Chondrocyte (in vitro differentiated cells): ENCODE measurements at regions not wholly inside any gene's neighbourhood (a gene's known extent, or its start where the extent isn't known, plus 50 kb on each side); places are given as distances from the start of the nearest gene placed in this dataset.

Source experiments
- DNase-seq: peaks from one replicate; pipeline ENCODE4 v3.0.0; 2021; ENCODE audit warnings: mixed read lengths, low spot score
- H3K27ac Mint-ChIP-seq: one replicate; pipeline ENCODE4 v1.8.0; 2021; ENCODE audit warnings: mild to moderate bottlenecking, moderate library complexity, mixed read lengths; ENCODE audit not compliant: unreplicated experiment
- H3K27me3 Mint-ChIP-seq: 2 replicates; pipeline ENCODE4 v1.8.0; 2021; ENCODE audit warnings: low read depth, mixed read lengths
- H3K36me3 Mint-ChIP-seq: 2 replicates; pipeline ENCODE4 v1.8.0; 2021; ENCODE audit warnings: low read depth, mixed read lengths
- H3K4me1 Mint-ChIP-seq: 2 replicates; pipeline ENCODE4 v1.8.0; 2021; ENCODE audit warnings: low read depth, mild to moderate bottlenecking, mixed read lengths
- H3K4me3 Mint-ChIP-seq: one replicate; pipeline ENCODE4 v1.8.0; 2021; ENCODE audit warnings: mild to moderate bottlenecking, moderate library complexity, mixed read lengths; ENCODE audit not compliant: unreplicated experiment
- H3K9me3 Mint-ChIP-seq: 2 replicates; pipeline ENCODE4 v1.8.0; 2021; ENCODE audit warnings: low read depth, mixed read lengths
- TF ChIP-seq, protein P1 (sequence below): fragments of 200-600 bp; sonication (generic); IDR thresholded peaks from 2 replicates; pipeline ENCODE4 v1.5.0; 2021; ENCODE audit warnings: antibody characterized with exemption, mild to moderate bottlenecking, moderate library complexity

DNA sequence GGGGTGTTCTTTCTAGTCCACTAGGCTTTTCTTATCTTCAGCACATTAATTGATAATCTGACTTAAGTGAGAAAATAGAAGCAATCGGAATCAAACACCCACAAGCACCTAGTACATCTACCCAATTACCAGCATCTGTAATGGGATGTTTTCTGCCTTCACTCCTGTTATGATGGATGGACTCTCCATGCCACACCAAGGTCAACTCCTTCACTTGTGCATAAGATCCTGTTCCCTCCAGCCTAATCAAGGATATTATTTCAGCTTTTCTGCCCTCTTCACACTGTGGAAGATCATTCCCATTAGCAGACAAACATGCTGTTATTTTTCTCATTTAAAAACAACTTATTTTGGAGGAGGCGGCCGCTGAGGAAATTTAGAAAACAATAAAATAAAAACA lies 162.0 kb upstream of the EDIL3 start:
- TF ChIP-seq, protein P1, sequence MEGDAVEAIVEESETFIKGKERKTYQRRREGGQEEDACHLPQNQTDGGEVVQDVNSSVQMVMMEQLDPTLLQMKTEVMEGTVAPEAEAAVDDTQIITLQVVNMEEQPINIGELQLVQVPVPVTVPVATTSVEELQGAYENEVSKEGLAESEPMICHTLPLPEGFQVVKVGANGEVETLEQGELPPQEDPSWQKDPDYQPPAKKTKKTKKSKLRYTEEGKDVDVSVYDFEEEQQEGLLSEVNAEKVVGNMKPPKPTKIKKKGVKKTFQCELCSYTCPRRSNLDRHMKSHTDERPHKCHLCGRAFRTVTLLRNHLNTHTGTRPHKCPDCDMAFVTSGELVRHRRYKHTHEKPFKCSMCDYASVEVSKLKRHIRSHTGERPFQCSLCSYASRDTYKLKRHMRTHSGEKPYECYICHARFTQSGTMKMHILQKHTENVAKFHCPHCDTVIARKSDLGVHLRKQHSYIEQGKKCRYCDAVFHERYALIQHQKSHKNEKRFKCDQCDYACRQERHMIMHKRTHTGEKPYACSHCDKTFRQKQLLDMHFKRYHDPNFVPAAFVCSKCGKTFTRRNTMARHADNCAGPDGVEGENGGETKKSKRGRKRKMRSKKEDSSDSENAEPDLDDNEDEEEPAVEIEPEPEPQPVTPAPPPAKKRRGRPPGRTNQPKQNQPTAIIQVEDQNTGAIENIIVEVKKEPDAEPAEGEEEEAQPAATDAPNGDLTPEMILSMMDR: no peak
- Mint-ChIP-seq H3K4me1 (no peaks in the 10 kb centered on the region), H3K27me3 (no peaks in the 10 kb centered on the region), H3K36me3 (peaks cover 3% of the 10 kb centered on the region), H3K27ac (no peak overlapping the region), H3K4me3 (no peak overlapping the region), H3K9me3 (peaks cover 3% of the 10 kb centered on the region)
- DNase-seq: no peak

DNA sequence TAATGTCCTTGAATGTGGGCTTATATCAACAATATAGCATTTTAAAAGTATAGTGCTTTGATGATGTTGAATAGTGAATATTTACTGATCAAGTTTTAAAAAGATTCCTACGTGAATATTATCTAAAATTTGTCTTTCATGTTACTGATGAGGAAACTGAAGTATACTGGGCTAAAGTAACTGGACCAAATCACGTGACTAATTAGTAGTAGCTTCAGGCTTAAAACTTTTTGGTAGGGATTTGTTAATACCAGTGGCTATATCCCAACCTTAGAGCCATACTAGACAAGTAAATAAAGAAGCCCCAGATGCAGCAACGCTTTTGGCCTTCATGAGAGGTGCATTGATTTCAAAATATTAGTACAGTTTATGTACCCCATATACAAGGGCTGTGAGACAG lies 152.1 kb upstream of the EDIL3 start:
- TF ChIP-seq, protein P1: no peak
- H3K4me3 Mint-ChIP-seq: no peak overlapping the region
- H3K36me3 Mint-ChIP-seq: peaks cover 15% of the 10 kb centered on the region
- no peak overlapping the region for H3K27ac Mint-ChIP-seq
- H3K27me3 Mint-ChIP-seq: no peaks in the 10 kb centered on the region
- H3K9me3 Mint-ChIP-seq: peaks cover 13% of the 10 kb centered on the region
- no peak for DNase-seq
- H3K4me1 Mint-ChIP-seq: peaks cover 5% of the 10 kb centered on the region

DNA sequence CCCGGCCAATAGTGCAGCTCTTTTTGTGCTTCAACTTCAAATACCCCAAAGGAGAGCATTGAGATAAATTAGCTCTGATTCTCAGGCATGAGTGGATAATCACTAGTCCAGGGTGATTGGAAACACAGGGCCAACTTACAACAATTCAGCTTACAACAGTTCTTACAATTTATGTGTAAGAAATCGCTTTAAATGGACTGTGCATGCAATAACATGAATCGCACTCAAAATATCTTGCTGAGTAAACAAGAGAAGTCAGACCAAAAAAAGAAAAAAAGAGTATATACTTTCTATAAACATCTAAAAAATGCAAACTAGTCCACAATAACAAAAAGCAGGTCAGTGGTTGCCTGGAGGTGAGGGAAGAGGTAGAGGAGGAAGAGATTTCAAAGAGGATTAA lies 150.6 kb upstream of the EDIL3 start:
- no peak overlapping the region for H3K4me3 Mint-ChIP-seq
- DNase-seq: no peak
- peaks cover 10% of the 10 kb centered on the region for H3K36me3 Mint-ChIP-seq
- no peaks in the 10 kb centered on the region for H3K27me3 Mint-ChIP-seq
- no peak overlapping the region for H3K27ac Mint-ChIP-seq
- TF ChIP-seq, protein P1: no peak
- peaks cover 11% of the 10 kb centered on the region for H3K9me3 Mint-ChIP-seq
- peaks cover 5% of the 10 kb centered on the region for H3K4me1 Mint-ChIP-seq

DNA sequence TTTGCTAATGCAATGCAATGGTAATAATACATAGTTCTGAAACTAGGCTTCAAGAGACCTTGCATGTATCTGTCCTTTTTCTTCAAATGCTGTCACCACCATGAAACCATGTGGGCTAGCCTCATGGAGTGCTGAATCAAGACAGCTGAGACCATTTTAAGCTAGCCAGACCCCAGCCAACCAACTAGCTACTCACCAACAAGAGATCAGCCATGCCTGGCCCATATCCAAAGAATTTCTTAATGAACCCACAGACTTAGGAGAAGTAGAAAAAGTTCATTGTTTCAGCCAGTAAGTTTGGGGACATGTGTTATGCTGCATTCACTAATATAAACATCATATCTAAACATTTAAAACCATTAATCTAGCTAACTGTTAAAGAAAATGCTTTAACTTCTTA lies 139.8 kb upstream of the EDIL3 start:
- H3K36me3 Mint-ChIP-seq: no peaks in the 10 kb centered on the region
- H3K9me3 Mint-ChIP-seq: no peaks in the 10 kb centered on the region
- H3K27ac Mint-ChIP-seq: no peak overlapping the region
- TF ChIP-seq, protein P1: no peak
- no peak for DNase-seq
- H3K27me3 Mint-ChIP-seq: no peaks in the 10 kb centered on the region
- no peaks in the 10 kb centered on the region for H3K4me1 Mint-ChIP-seq
- H3K4me3 Mint-ChIP-seq: no peak overlapping the region

DNA sequence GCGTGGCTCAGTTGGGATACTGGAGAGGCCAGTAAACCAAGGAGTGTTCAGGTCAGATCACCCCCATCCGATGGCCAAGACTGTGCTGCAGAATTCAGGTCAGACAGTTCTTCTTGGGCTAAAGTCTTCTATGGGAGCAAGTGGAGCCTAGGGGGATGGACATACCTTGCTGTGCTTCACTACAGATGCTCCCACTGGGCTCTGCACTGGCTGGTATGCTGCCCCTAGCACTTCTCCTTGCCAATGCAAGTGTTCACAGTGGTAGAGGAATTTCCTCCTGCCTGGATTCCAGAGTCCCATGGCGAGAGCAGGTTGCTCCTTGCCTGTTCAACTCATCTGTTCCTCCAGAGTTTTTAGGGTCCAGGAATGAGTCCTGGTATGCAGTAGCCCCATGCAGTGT lies 134.2 kb upstream of the EDIL3 start:
- no peak overlapping the region for H3K4me3 Mint-ChIP-seq
- DNase-seq: no peak
- no peaks in the 10 kb centered on the region for H3K27me3 Mint-ChIP-seq
- TF ChIP-seq, protein P1: no peak
- no peaks in the 10 kb centered on the region for H3K36me3 Mint-ChIP-seq
- H3K27ac Mint-ChIP-seq: no peak overlapping the region
- H3K9me3 Mint-ChIP-seq: peaks cover 10% of the 10 kb centered on the region
- peaks cover 7% of the 10 kb centered on the region for H3K4me1 Mint-ChIP-seq
